ENCODE measurements at regions not wholly inside any gene's neighbourhood (a gene's known extent, or its start where the extent isn't known, plus 50 kb on each side); places are given as distances from the start of the nearest gene placed in this dataset.

GRCh38 chr20:39630215-39630908, 668.2 kb downstream of the DHX35 start:
- TF ChIP-seq CTCF (IDR thresholded peaks at IDR 0.05; ENCODE audit: extremely low read depth in 1 of 2, insufficient read depth in 1 of 2, low read depth in 1 of 2, low read length in 2 of 2) (no peak), POLR2A (IDR thresholded peaks at IDR 0.05; ENCODE audit: low read depth, low read length) (no peak), EZH2 (IDR thresholded peaks at IDR 0.05; ENCODE audit: borderline replicate concordance, low read depth, low read length, severe bottlenecking) (no peak), JUN (IDR thresholded peaks at IDR 0.05; ENCODE audit: borderline replicate concordance, insufficient read depth, insufficient read length, low read depth) (no peak)
- TF ChIP-seq, protein P1, sequence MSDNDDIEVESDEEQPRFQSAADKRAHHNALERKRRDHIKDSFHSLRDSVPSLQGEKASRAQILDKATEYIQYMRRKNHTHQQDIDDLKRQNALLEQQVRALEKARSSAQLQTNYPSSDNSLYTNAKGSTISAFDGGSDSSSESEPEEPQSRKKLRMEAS (IDR thresholded peaks at IDR 0.05; ENCODE audit: insufficient read depth, insufficient read length): no peak
